ENCODE measurements at regions not wholly inside any gene's neighbourhood (a gene's known extent, or its start where the extent isn't known, plus 50 kb on each side); places are given as distances from the start of the nearest gene placed in this dataset.

DNA sequence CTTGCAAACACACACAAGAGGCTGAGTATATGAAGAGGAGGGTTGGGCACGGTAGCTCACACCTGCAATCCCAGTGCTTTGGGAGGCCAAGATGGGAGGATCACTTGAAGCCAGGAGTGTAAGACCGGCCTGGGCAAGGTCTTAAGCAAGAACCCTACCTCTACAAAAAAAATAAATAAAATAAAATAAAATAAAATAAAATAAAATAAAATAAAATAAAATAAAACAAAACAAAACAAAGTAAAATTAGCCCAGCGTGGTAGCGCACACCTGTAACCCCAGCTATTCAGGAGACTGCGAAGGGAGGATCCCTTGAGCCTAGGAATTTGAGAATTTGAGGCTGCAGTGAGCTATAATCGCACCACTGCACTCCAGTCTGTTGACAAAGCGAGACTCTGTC, 337.9 kb downstream of the SHANK2 start:
- H3K9me3 Mint-ChIP-seq, result no peaks in the 10 kb centered on the region
- Histone ChIP-seq H3K27ac (ENCODE audit: low read length) (no peak overlapping the region), H3K4me1 (ENCODE audit: control insufficient read depth, insufficient read depth, low read length) (no peaks in the 10 kb centered on the region), H3K4me3 (ENCODE audit: low read length) (no peak overlapping the region), H3K27me3 (ENCODE audit: control insufficient read depth, insufficient read depth, low read length) (no peaks in the 10 kb centered on the region), H3K36me3 (ENCODE audit: control insufficient read depth, insufficient read depth, low read length) (no peaks in the 10 kb centered on the region), H3K9me3 (ENCODE audit: control insufficient read depth, insufficient read depth, low read length) (no peaks in the 10 kb centered on the region)
- no peaks in the 10 kb centered on the region for H3K4me1 Mint-ChIP-seq
- H3K27me3 Mint-ChIP-seq (ENCODE audit: low read depth in 2 of 2), result peaks cover 8 to 15% of the 10 kb centered on the region in 2 donors
- H3K27ac Mint-ChIP-seq, result no peak overlapping the region
- no peak overlapping the region for H3K4me3 Mint-ChIP-seq
- TF ChIP-seq, protein P1, sequence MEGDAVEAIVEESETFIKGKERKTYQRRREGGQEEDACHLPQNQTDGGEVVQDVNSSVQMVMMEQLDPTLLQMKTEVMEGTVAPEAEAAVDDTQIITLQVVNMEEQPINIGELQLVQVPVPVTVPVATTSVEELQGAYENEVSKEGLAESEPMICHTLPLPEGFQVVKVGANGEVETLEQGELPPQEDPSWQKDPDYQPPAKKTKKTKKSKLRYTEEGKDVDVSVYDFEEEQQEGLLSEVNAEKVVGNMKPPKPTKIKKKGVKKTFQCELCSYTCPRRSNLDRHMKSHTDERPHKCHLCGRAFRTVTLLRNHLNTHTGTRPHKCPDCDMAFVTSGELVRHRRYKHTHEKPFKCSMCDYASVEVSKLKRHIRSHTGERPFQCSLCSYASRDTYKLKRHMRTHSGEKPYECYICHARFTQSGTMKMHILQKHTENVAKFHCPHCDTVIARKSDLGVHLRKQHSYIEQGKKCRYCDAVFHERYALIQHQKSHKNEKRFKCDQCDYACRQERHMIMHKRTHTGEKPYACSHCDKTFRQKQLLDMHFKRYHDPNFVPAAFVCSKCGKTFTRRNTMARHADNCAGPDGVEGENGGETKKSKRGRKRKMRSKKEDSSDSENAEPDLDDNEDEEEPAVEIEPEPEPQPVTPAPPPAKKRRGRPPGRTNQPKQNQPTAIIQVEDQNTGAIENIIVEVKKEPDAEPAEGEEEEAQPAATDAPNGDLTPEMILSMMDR (IDR thresholded peaks at IDR 0.05), result no peak
- DNase-seq (no peak), ATAC-seq (no peak)
- no peaks in the 10 kb centered on the region for H3K36me3 Mint-ChIP-seq
- 93% methylated on average over 6 of the region's 7 CpGs for WGBS (ENCODE audit: insufficient coverage)
- intact Hi-C loops (cut with micrococcal nuclease), result no loop called here

DNA sequence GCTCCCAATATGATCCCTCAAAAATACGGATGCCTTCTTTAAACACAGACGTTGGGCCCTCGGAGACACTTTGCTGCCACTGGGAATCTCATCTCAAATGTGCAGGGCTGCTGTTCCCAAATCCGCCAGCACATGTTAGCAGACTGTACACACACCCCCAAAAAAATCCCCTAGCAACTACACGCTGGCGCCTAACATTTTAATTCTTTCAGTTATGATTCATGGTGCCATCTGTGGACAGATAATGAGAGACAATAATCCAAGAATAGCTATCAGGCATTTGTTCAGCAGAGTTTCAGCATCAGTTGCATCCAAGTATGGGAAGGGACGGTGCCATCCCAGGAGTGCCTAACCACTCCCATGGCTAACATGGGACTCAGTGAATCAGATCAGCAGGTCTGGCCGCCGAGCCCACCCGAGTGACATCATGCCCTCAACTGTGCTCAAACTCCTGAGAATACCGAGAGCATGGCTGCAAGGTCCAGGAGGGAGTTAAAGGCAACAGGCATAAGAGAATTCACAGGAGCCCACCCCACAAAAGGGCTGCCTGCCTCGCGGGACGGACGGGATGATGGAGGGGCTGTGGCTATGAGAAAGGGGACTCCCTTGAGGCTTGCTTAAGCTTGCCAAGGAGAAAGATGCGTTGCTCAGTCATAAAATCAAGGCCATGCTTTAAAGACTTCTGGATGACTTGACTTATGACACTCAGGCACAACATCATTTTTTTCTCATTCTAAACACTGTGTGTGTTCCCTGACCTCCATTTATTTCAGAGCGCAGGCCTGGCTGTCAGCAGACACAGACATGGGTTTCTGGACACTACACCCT, 337.0 kb downstream of the SHANK2 start:
- H3K27me3 ChIP-seq (ENCODE audit: control insufficient read depth, insufficient read depth, low read length), result no peaks in the 10 kb centered on the region
- no peaks in the 10 kb centered on the region for H3K4me1 Mint-ChIP-seq
- TF ChIP-seq, protein P1 (IDR thresholded peaks at IDR 0.05), result no peak
- no peaks in the 10 kb centered on the region for H3K36me3 ChIP-seq (ENCODE audit: control insufficient read depth, insufficient read depth, low read length)
- intact Hi-C loops (cut with micrococcal nuclease), result no loop called here
- ATAC-seq, result no peak
- no peak for DNase-seq
- peaks cover 0 to 2% of the 10 kb centered on the region in 2 donors for H3K9me3 Mint-ChIP-seq
- peaks cover 8 to 15% of the 10 kb centered on the region in 2 donors for H3K27me3 Mint-ChIP-seq (ENCODE audit: low read depth in 2 of 2)
- no peaks in the 10 kb centered on the region for H3K4me1 ChIP-seq (ENCODE audit: control insufficient read depth, insufficient read depth, low read length)
- no peak overlapping the region for H3K27ac Mint-ChIP-seq
- no peak overlapping the region for H3K27ac ChIP-seq (ENCODE audit: low read length)
- WGBS (ENCODE audit: insufficient coverage), result 89% methylated on average over 17 of the region's 17 CpGs
- H3K4me3 ChIP-seq (ENCODE audit: low read length), result no peak overlapping the region
- H3K36me3 Mint-ChIP-seq, result no peaks in the 10 kb centered on the region
- no peaks in the 10 kb centered on the region for H3K9me3 ChIP-seq (ENCODE audit: control insufficient read depth, insufficient read depth, low read length)
- H3K4me3 Mint-ChIP-seq, result no peak overlapping the region

DNA sequence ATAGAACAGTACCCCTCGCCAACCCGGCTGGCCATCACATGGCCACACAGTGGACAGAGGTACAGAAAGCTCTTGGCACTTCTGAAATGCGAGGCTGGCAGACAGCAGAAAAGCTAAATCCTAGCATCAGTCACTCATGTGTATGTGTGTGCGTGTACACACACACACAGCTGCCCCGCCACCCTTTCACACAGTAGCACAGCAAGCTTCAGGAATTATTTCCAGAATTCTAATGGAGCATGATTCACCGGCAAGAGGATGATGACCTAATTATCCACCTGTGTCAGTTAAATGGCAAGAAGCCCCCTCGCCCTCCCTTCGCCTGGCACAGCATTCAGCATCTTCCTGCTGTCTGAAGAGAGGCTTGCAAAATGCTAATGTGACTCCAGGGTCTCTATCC, 336.0 kb downstream of the SHANK2 start:
- ATAC-seq (no peak), DNase-seq (no peak)
- intact Hi-C loops (cut with micrococcal nuclease), result no loop called here
- H3K36me3 ChIP-seq (ENCODE audit: control insufficient read depth, insufficient read depth, low read length), result no peaks in the 10 kb centered on the region
- H3K4me1 Mint-ChIP-seq, result no peaks in the 10 kb centered on the region
- no peaks in the 10 kb centered on the region for H3K4me1 ChIP-seq (ENCODE audit: control insufficient read depth, insufficient read depth, low read length)
- H3K27me3 ChIP-seq (ENCODE audit: control insufficient read depth, insufficient read depth, low read length), result no peaks in the 10 kb centered on the region
- H3K4me3 Mint-ChIP-seq, result no peak overlapping the region
- no peaks in the 10 kb centered on the region for H3K36me3 Mint-ChIP-seq
- peaks cover 8 to 15% of the 10 kb centered on the region in 2 donors for H3K27me3 Mint-ChIP-seq (ENCODE audit: low read depth in 2 of 2)
- H3K9me3 ChIP-seq (ENCODE audit: control insufficient read depth, insufficient read depth, low read length), result peaks cover 6% of the 10 kb centered on the region
- WGBS (ENCODE audit: insufficient coverage), result 94% methylated on average over 8 of the region's 8 CpGs
- no peak overlapping the region for H3K27ac Mint-ChIP-seq
- no peak overlapping the region for H3K4me3 ChIP-seq (ENCODE audit: low read length)
- no peak overlapping the region for H3K27ac ChIP-seq (ENCODE audit: low read length)
- TF ChIP-seq, protein P1 (IDR thresholded peaks at IDR 0.05), result no peak
- peaks cover 2 to 5% of the 10 kb centered on the region in 2 donors for H3K9me3 Mint-ChIP-seq

- no peaks in the 10 kb centered on the region for H3K4me1 ChIP-seq (ENCODE audit: control insufficient read depth, insufficient read depth, low read length)
- no peaks in the 10 kb centered on the region for H3K36me3 ChIP-seq (ENCODE audit: control insufficient read depth, insufficient read depth, low read length)
- H3K4me3 Mint-ChIP-seq, result no peak overlapping the region
- ATAC-seq, result no peak
- H3K9me3 ChIP-seq (ENCODE audit: control insufficient read depth, insufficient read depth, low read length), result peaks cover 7% of the 10 kb centered on the region
- no peak overlapping the region for H3K4me3 ChIP-seq (ENCODE audit: low read length)
- DNase-seq, result no peak
- H3K36me3 Mint-ChIP-seq, result no peaks in the 10 kb centered on the region
- H3K27me3 ChIP-seq (ENCODE audit: control insufficient read depth, insufficient read depth, low read length), result no peaks in the 10 kb centered on the region
- H3K27me3 Mint-ChIP-seq (ENCODE audit: low read depth in 2 of 2), result peaks cover 3 to 4% of the 10 kb centered on the region in 2 donors
- no peaks in the 10 kb centered on the region for H3K4me1 Mint-ChIP-seq
- TF ChIP-seq, protein P1 (IDR thresholded peaks at IDR 0.05), result no peak
- 68% methylated on average over 7 of the region's 7 CpGs for WGBS (ENCODE audit: insufficient coverage)
- intact Hi-C loops (cut with micrococcal nuclease), result no loop called here
- no peak overlapping the region for H3K27ac ChIP-seq (ENCODE audit: low read length)
- no peak overlapping the region for H3K27ac Mint-ChIP-seq
- H3K9me3 Mint-ChIP-seq, result peaks cover 8 to 10% of the 10 kb centered on the region in 2 donors
These were observed 334.1 kb downstream of the SHANK2 start for GRCh38 chr11:70918242-70918641.
